HCT116 (cell line): ENCODE measurements at regions not wholly inside any gene's neighbourhood (a gene's known extent, or its start where the extent isn't known, plus 50 kb on each side); places are given as distances from the start of the nearest gene placed in this dataset.

Experiments
- ATAC-seq: fragments of 200-7000 bp; cut with Tn5 transposase; 2 replicates; pipeline ENCODE4 v1.9.1; 2020; ENCODE audit warnings: mild to moderate bottlenecking, moderate library complexity
- BruUV-seq: library from RNA; stranded (reverse); fragments of 400-500 nt; replicated peaks from 2 replicates; lab custom pipeline; 2021; lab: Mats Ljungman, UMichigan
- CTCF ChIA-PET: fragments of 300-600 bp; sonication (Branson Sonifier 250); formaldehyde crosslinking; loops from one replicate; lab custom pipeline; 2021; ENCODE audit warnings: antibody characterized with exemption; lab: Charles Lee
- POLR2A ChIA-PET: fragments of 300-600, 350-600 bp; sonication (Branson Sonifier 250); formaldehyde crosslinking; loops from one replicate; lab custom pipeline; 2021; ENCODE audit warnings: antibody characterized with exemption; lab: Charles Lee
- RAD21 ChIA-PET, 2 experiments: fragments of 300-600 bp; sonication (Branson Sonifier 250); formaldehyde crosslinking; loops; one replicate each; lab custom pipeline; 2023; ENCODE audit warnings: low total read pairs in 2 of 2; ENCODE audit not compliant: uncharacterized antibody in 2 of 2, unreplicated experiment in 2 of 2, low non-redundant PET in 1 of 2; lab: Charles Lee
- DNase-seq: peaks from one replicate; pipeline ENCODE4 v3.0.0-alpha.2; 2010; ENCODE audit warnings: low read depth, low spot score
- H2AFZ ChIP-seq: fragments of 200-600 bp; shearing (Covaris generic), sonication (generic); 2 replicates; pipeline ENCODE4 v1.6.1; 2017; ENCODE audit warnings: low read depth, mixed run types, mixed read lengths, antibody characterized with exemption, low read length; ENCODE audit not compliant: poor library complexity, severe bottlenecking
- H3K27ac ChIP-seq: 2 replicates; pipeline ENCODE4 v1.5.1; 2012; ENCODE audit warnings: low read depth, low read length
- H3K27me3 ChIP-seq: fragments of 200-600 bp; sonication (generic); 2 replicates; pipeline ENCODE4 v1.6.1; 2016; ENCODE audit warnings: mixed run types, low read length, mixed read lengths; ENCODE audit not compliant: insufficient read depth
- H3K36me3 ChIP-seq, 2 experiments: fragments of 200-500 bp in 1 of 2; fragments of 200-600 bp in 1 of 2; sonication (Bioruptor generic) in 1 of 2; sonication (generic) in 1 of 2; 2 replicates each; pipeline versions ENCODE4 v1.5.1 to v1.6.1; 2014 to 2016; ENCODE audit warnings: low read length in 2 of 2, inconsistent platforms in 1 of 2, mixed read lengths in 1 of 2, mixed run types in 1 of 2; ENCODE audit not compliant: insufficient read depth in 2 of 2, control insufficient read depth in 1 of 2
- H3K4me1 ChIP-seq, 2 experiments: fragments of 200-600 bp in 1 of 2; sonication (generic) in 1 of 2; 2 replicates each; pipeline versions ENCODE4 v1.5.1 to v1.6.1; 2012 to 2017; ENCODE audit warnings: low read length in 2 of 2, inconsistent platforms in 1 of 2, mild to moderate bottlenecking in 1 of 2, mixed read lengths in 1 of 2, mixed run types in 1 of 2, moderate library complexity in 1 of 2; ENCODE audit not compliant: insufficient read depth in 2 of 2, control insufficient read depth in 1 of 2
- H3K4me2 ChIP-seq: fragments of 200-600 bp; sonication (generic); 2 replicates; pipeline ENCODE4 v1.6.1; 2017; ENCODE audit warnings: mixed run types, low read length, mixed read lengths
- H3K4me3 ChIP-seq, 2 experiments: fragments of 200-600 bp in 1 of 2; sonication (generic) in 1 of 2; replicated peaks in 1 of 2; 2 replicates each; pipeline ENCODE4 v1.5.1; 2011 to 2016; ENCODE audit warnings: low read length in 2 of 2, control low read depth in 1 of 2, low read depth in 1 of 2, mild to moderate bottlenecking in 1 of 2, mixed read lengths in 1 of 2, mixed run types in 1 of 2
- H3K79me2 ChIP-seq: fragments of 200-600 bp; sonication (generic); 2 replicates; pipeline ENCODE4 v1.6.1; 2017; ENCODE audit warnings: mild to moderate bottlenecking, mixed run types, low read length, moderate library complexity, mixed read lengths; ENCODE audit not compliant: insufficient read depth
- H3K9ac ChIP-seq: fragments of 200-600 bp; sonication (generic); 2 replicates; pipeline ENCODE4 v1.6.1; 2016; ENCODE audit warnings: low read length, mixed read lengths
- H3K9me2 ChIP-seq: fragments of 200-600 bp; sonication (generic), shearing (Covaris generic); 2 replicates; pipeline ENCODE4 v1.6.1; 2017; ENCODE audit warnings: mixed run types, mild to moderate bottlenecking, moderate library complexity; ENCODE audit not compliant: insufficient read depth
- H3K9me3 ChIP-seq, 2 experiments: fragments of 200-500 bp in 1 of 2; fragments of 200-600 bp in 1 of 2; sonication (Bioruptor generic) in 1 of 2; sonication (generic) in 1 of 2; 2 replicates each; pipeline ENCODE4 v1.6.1; 2014 to 2017; ENCODE audit warnings: low read length in 2 of 2, mixed read lengths in 2 of 2, inconsistent platforms in 1 of 2, low read depth in 1 of 2, mild to moderate bottlenecking in 1 of 2, mixed run types in 1 of 2, moderate library complexity in 1 of 2; ENCODE audit not compliant: control insufficient read depth in 1 of 2, insufficient read depth in 1 of 2
- H4K20me1 ChIP-seq: fragments of 200-600 bp; sonication (generic), shearing (Covaris generic); 2 replicates; pipeline ENCODE4 v1.6.1; 2017; ENCODE audit warnings: mixed run types, mild to moderate bottlenecking, moderate library complexity; ENCODE audit not compliant: insufficient read depth
- ATF3 ChIP-seq: IDR thresholded peaks from 2 replicates; pipeline ENCODE4 v1.6.1; 2012
- CBX3 ChIP-seq: IDR thresholded peaks from 2 replicates; pipeline ENCODE4 v1.6.1; 2012; ENCODE audit warnings: low read depth
- CEBPB ChIP-seq: IDR thresholded peaks from 2 replicates; pipeline ENCODE4 v1.6.1; 2012; ENCODE audit warnings: low read depth
- EGR1 ChIP-seq: IDR thresholded peaks from 2 replicates; pipeline ENCODE4 v1.6.1; 2012; ENCODE audit warnings: low read depth
- ELF1 ChIP-seq: IDR thresholded peaks from 2 replicates; pipeline ENCODE4 v1.6.1; 2012; ENCODE audit warnings: low read depth, borderline replicate concordance
- EZH2 ChIP-seq: fragments of 200-600 bp; sonication (generic); IDR thresholded peaks from 2 replicates; pipeline ENCODE4 v1.6.1; 2017; ENCODE audit warnings: antibody characterized with exemption, mixed run types
- EZH2phosphoT487 ChIP-seq: fragments of 200-600 bp; IDR thresholded peaks from 2 replicates; pipeline ENCODE4 v1.6.1; 2018; ENCODE audit warnings: antibody characterized with exemption, borderline replicate concordance
- FOSL1 ChIP-seq: IDR thresholded peaks from 2 replicates; pipeline ENCODE4 v1.6.1; 2012; ENCODE audit warnings: low read depth
- JUND ChIP-seq: IDR thresholded peaks from 2 replicates; pipeline ENCODE4 v1.6.1; 2012
- POLR2A ChIP-seq: IDR thresholded peaks from 2 replicates; pipeline ENCODE4 v1.7.0; 2011; ENCODE audit warnings: borderline replicate concordance; ENCODE audit not compliant: insufficient read depth, insufficient read length; ENCODE audit errors: extremely low read depth
- POLR2AphosphoS5 ChIP-seq: IDR thresholded peaks from 2 replicates; pipeline ENCODE4 v1.6.1; 2011; ENCODE audit warnings: mild to moderate bottlenecking, low read depth, low read length, moderate library complexity
- RAD21 ChIP-seq: IDR thresholded peaks from 2 replicates; pipeline ENCODE4 v1.6.1; 2012; ENCODE audit warnings: low read depth, mild to moderate bottlenecking
- REST ChIP-seq: IDR thresholded peaks from 2 replicates; pipeline ENCODE4 v1.6.1; 2012; ENCODE audit warnings: low read depth
- SRF ChIP-seq: IDR thresholded peaks from 2 replicates; pipeline ENCODE4 v1.6.1; 2012; ENCODE audit warnings: low read depth
- TCF7L2 ChIP-seq: IDR thresholded peaks from 2 replicates; pipeline ENCODE4 v1.7.0; 2011; ENCODE audit warnings: borderline replicate concordance, inconsistent platforms; ENCODE audit not compliant: insufficient read depth, insufficient read length; ENCODE audit errors: extremely low read depth
- YY1 ChIP-seq: IDR thresholded peaks from 2 replicates; pipeline ENCODE4 v1.6.1; 2011; ENCODE audit warnings: low read length, low read depth, moderate library complexity, mild to moderate bottlenecking; ENCODE audit not compliant: insufficient replicate concordance; ENCODE audit errors: extremely low read depth
- ZBTB33 ChIP-seq: IDR thresholded peaks from 2 replicates; pipeline ENCODE4 v1.6.1; 2011; ENCODE audit warnings: mild to moderate bottlenecking, low read length, moderate library complexity; ENCODE audit not compliant: insufficient replicate concordance; ENCODE audit errors: extremely low read depth
- ZFX ChIP-seq: fragments of 450-650 bp; IDR thresholded peaks from 2 replicates; pipeline ENCODE4 v1.6.1; 2017
- ZNF274 ChIP-seq: fragments of 200-500 bp; sonication (Bioruptor generic); IDR thresholded peaks from 2 replicates; pipeline ENCODE4 v1.6.1; 2014; ENCODE audit warnings: mild to moderate bottlenecking, low read depth, low read length, inconsistent platforms
- intact Hi-C: fragments of 100-400 bp; cut with micrococcal nuclease; formaldehyde crosslinking; loops from 2 replicates; pipeline ENCODE4 v1.10.0; 2022

- no peaks in the 10 kb centered on the region for H3K36me3 ChIP-seq
- no peaks in the 10 kb centered on the region for H3K27me3 ChIP-seq
- CTCF ChIA-PET, result no interaction called here
- POLR2A ChIA-PET, result no interaction called here
- ATAC-seq (no peak), DNase-seq (no peak)
- BruUV-seq, result no TSS peak
- RAD21 ChIA-PET, result no interaction called here
- no peak overlapping the region for H3K4me2 ChIP-seq
- no peak overlapping the region for H3K27ac ChIP-seq
- H3K9me2 ChIP-seq, result no peaks in the 10 kb centered on the region
- intact Hi-C loops, result no loop called here
- no peak for TF ChIP-seq TCF7L2
- TF ChIP-seq ZBTB33, result no peak
- TF ChIP-seq FOSL1, result no peak
- no peak for TF ChIP-seq EGR1
- no peak for TF ChIP-seq CEBPB
- no peak for TF ChIP-seq EZH2
- no peak for TF ChIP-seq YY1
- no peak for TF ChIP-seq EZH2phosphoT487
- no peak for TF ChIP-seq CBX3
- no peak for TF ChIP-seq ZFX
- no peak for TF ChIP-seq ELF1
- no peak for TF ChIP-seq ATF3
- TF ChIP-seq JUND, result no peak
- TF ChIP-seq REST, result no peak
- TF ChIP-seq ZNF274, result no peak
- no peak for TF ChIP-seq RAD21
- TF ChIP-seq POLR2AphosphoS5, result no peak
- TF ChIP-seq SRF, result no peak
- TF ChIP-seq POLR2A, result no peak
- TF ChIP-seq, all 23 proteins: peak for 0
- H2AFZ ChIP-seq, result no peak overlapping the region
- no peaks in the 10 kb centered on the region for H3K9me3 ChIP-seq
- H3K4me1 ChIP-seq, result no peaks in the 10 kb centered on the region
- H3K9ac ChIP-seq, result no peak overlapping the region
- no peaks in the 10 kb centered on the region for H4K20me1 ChIP-seq
- no peaks in the 10 kb centered on the region for H3K79me2 ChIP-seq
- no peak overlapping the region for H3K4me3 ChIP-seq
These were observed 424.6 kb upstream of the VRK2 start for GRCh38 chr2:57622009-57622408.
